ENCODE measurements at regions not wholly inside any gene's neighbourhood (a gene's known extent, or its start where the extent isn't known, plus 50 kb on each side); places are given as distances from the start of the nearest gene placed in this dataset.

- Histone ChIP-seq H3K4me1 (ENCODE audit: insufficient read depth, low read length) (peaks cover 14% of the 10 kb centered on the region), H3K9ac (ENCODE audit: insufficient read depth, low read depth, low read length) (no peak overlapping the region), H3K36me3 (replicated peaks in 1 of 2; ENCODE audit: control insufficient read depth in 1 of 2, insufficient read depth in 2 of 2, low read length in 2 of 2) (no peaks in the 10 kb centered on the region), H3K4me3 (replicated peaks in 1 of 3; ENCODE audit: insufficient read depth in 1 of 3, low read depth in 2 of 3, low read length in 3 of 3) (no peak overlapping the region), H4K20me1 (ENCODE audit: insufficient read depth, low read length) (no peaks in the 10 kb centered on the region), H3K27me3 (ENCODE audit: control insufficient read depth in 1 of 2, insufficient read depth in 2 of 2, low read length in 2 of 2) (peaks cover 0 to 4% of the 10 kb centered on the region in 2 experiments; a peak in 2 of 5 replicates), H3K4me2 (ENCODE audit: low read depth, low read length) (no peak overlapping the region; the same call in 1 of the 2 replicates), H2AFZ (ENCODE audit: low read length) (no peak overlapping the region), H3K27ac (ENCODE audit: extremely low read length, insufficient read depth, low read length) (no peak overlapping the region), H3K79me2 (ENCODE audit: insufficient read depth, low read length) (no peaks in the 10 kb centered on the region), H3K9me3 (ENCODE audit: low read length) (no peaks in the 10 kb centered on the region)
- POLR2A ChIA-PET = no interaction called here
- intact Hi-C loops (cut with micrococcal nuclease; ENCODE audit: unreplicated experiment) = loop anchor here (1.0 to 5.0 kb wide), 3 partner anchors 47 to 553 kb away; no protein-coding TSS in a partner anchor
- CTCF ChIA-PET (ENCODE audit: low intra/inter-chr PET ratio, low total read pairs) = interaction anchor here (1.6 to 2.2 kb wide), 3 partner anchors 47 to 554 kb away, joined by 5 to 14 read pairs (median 9); no protein-coding TSS in a partner anchor
- BruUV-seq (replicated peaks) = no TSS peak
- ATAC-seq = no peak
- no peak for DNase-seq (ENCODE audit: low spot score)
- TF ChIP-seq ZNF777 (CRISPR knock-in tag; IDR thresholded peaks at IDR 0.05) (no peak), PATZ1 (CRISPR knock-in tag; IDR thresholded peaks at IDR 0.05) (no peak), ZNF672 (CRISPR knock-in tag; IDR thresholded peaks at IDR 0.05) (no peak), ZNF7 (CRISPR knock-in tag; IDR thresholded peaks at IDR 0.05) (no peak), ZSCAN21 (CRISPR knock-in tag; IDR thresholded peaks at IDR 0.05; ENCODE audit: borderline replicate concordance) (no peak), ZNF891 (CRISPR knock-in tag; IDR thresholded peaks at IDR 0.05) (no peak), RELA (CRISPR knock-in tag; IDR thresholded peaks at IDR 0.05) (no peak), ZNF776 (CRISPR knock-in tag; IDR thresholded peaks at IDR 0.05) (no peak), ZNF780A (CRISPR knock-in tag; IDR thresholded peaks at IDR 0.05) (no peak), CSRNP1 (CRISPR knock-in tag; IDR thresholded peaks at IDR 0.05) (no peak), ZNF549 (CRISPR knock-in tag; IDR thresholded peaks at IDR 0.05) (no peak), ZNF790 (CRISPR knock-in tag; IDR thresholded peaks at IDR 0.05; ENCODE audit: borderline replicate concordance) (no peak), EED (CRISPR knock-in tag; IDR thresholded peaks at IDR 0.05) (no peak), ZBTB21 (CRISPR knock-in tag; IDR thresholded peaks at IDR 0.05) (no peak), NFKBIZ (CRISPR knock-in tag; IDR thresholded peaks at IDR 0.05) (no peak), REL (CRISPR knock-in tag; conservative IDR thresholded peaks at IDR 0.05) (no peak)
- TF ChIP-seq, protein P1, sequence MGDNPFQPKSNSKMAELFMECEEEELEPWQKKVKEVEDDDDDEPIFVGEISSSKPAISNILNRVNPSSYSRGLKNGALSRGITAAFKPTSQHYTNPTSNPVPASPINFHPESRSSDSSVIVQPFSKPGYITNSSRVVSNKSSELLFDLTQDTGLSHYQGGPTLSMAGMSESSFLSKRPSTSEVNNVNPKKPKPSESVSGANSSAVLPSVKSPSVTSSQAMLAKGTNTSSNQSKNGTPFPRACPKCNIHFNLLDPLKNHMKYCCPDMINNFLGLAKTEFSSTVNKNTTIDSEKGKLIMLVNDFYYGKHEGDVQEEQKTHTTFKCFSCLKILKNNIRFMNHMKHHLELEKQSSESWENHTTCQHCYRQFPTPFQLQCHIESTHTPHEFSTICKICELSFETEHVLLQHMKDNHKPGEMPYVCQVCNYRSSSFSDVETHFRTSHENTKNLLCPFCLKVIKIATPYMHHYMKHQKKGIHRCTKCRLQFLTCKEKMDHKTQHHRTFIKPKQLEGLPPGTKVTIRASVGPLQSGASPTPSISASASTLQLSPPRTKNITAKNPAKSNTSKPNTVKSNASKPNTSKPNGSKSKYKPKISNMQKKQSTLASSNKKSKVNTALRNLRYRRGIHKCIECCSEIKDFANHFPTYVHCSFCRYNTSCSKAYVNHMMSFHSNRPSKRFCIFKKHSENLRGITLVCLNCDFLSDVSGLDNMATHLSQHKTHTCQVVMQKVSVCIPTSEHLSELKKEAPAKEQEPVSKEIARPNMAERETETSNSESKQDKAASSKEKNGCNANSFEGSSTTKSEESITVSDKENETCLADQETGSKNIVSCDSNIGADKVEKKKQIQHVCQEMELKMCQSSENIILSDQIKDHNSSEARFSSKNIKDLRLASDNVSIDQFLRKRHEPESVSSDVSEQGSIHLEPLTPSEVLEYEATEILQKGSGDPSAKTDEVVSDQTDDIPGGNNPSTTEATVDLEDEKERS (CRISPR knock-in tag; IDR thresholded peaks at IDR 0.05) = no peak
- TF ChIP-seq, protein P2, sequence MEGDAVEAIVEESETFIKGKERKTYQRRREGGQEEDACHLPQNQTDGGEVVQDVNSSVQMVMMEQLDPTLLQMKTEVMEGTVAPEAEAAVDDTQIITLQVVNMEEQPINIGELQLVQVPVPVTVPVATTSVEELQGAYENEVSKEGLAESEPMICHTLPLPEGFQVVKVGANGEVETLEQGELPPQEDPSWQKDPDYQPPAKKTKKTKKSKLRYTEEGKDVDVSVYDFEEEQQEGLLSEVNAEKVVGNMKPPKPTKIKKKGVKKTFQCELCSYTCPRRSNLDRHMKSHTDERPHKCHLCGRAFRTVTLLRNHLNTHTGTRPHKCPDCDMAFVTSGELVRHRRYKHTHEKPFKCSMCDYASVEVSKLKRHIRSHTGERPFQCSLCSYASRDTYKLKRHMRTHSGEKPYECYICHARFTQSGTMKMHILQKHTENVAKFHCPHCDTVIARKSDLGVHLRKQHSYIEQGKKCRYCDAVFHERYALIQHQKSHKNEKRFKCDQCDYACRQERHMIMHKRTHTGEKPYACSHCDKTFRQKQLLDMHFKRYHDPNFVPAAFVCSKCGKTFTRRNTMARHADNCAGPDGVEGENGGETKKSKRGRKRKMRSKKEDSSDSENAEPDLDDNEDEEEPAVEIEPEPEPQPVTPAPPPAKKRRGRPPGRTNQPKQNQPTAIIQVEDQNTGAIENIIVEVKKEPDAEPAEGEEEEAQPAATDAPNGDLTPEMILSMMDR (CRISPR knock-in tag; IDR thresholded peaks at IDR 0.05) = no peak
- FAIRE-seq = no peak
- 2% methylated on average over 4 of the region's 4 CpGs for WGBS (ENCODE audit: low lambda C conversion rate)
- in situ Hi-C loops (cut with HindIII; ENCODE audit: extremely low pct_ligation_motif_present, low pct_unique_long_range_greater_than_20kb) = no loop called here
These were observed 199.5 kb downstream of the REEP3 start for GRCh38 chr10:63720676-63721075.

All from HepG2 (cell line).